SK-N-MC (cell line): ENCODE measurements at regions not wholly inside any gene's neighbourhood (a gene's known extent, or its start where the extent isn't known, plus 50 kb on each side); places are given as distances from the start of the nearest gene placed in this dataset.

Source experiments
- EZH2 ChIP-seq: fragments of 200-600 bp; sonication (generic); IDR thresholded peaks from one replicate; pipeline ENCODE4 v1.6.1; 2017; ENCODE audit warnings: antibody characterized with exemption
- FOXP2 ChIP-seq: optimal IDR thresholded peaks from 2 replicates; pipeline ENCODE3; 2011; ENCODE audit warnings: mild to moderate bottlenecking, moderate library complexity; ENCODE audit not compliant: insufficient read depth; ENCODE audit errors: extremely low read length, control extremely low read depth
- POLR2AphosphoS5 ChIP-seq: IDR thresholded peaks from 2 replicates; pipeline ENCODE4 v1.6.1; 2012; ENCODE audit warnings: mild to moderate bottlenecking, low read depth, low read length, borderline replicate concordance

DNA sequence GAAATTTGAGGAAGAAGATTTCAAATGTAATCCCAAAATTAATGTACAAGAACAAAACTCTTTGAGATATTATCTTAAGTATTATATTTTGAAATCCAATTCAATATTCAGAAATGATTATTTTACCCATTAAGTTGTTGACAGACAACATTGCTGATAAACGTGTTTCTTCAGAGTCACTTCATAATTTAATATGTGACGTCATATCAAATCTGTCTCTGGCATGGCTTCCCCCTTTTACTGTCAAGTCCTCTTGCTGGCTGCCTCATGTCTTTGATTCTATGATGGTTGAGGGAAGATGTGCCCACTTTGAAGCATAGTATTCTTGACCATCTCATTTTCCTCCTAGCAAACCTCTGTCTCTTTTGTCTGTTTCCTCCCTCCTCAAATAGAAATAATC is 1257.1 kb upstream of the GOT2 start:
- TF ChIP-seq EZH2 (no peak), POLR2AphosphoS5 (no peak), FOXP2 (no peak)
